ENCODE measurements at regions not wholly inside any gene's neighbourhood (a gene's known extent, or its start where the extent isn't known, plus 50 kb on each side); places are given as distances from the start of the nearest gene placed in this dataset.

DNA sequence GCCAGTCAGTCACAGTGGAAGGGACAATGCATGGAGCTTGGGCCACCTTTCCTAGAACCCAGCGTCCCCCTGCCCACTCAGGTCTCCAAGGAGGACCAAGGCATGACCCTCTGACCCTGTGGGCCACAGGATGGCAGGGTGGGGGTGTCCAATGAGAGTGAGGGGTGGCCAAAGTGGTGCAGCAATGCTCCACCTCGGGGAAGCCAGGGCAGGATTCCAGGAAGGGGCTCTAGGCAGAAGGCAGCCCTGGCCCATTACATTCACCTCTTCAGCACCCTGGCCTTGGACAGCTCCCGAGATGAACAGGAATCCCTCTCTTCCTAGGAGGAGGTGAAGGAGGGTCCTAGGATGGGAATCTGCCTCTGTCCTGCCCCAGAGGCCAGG, 597.5 kb downstream of the BRD1 start:
- TF ChIP-seq ZNF484 (CRISPR knock-in tag; IDR thresholded peaks at IDR 0.05; ENCODE audit: borderline replicate concordance, low read depth) = no peak
- TF ChIP-seq IKZF5 (CRISPR knock-in tag; IDR thresholded peaks at IDR 0.05) = no peak
- no peak for TF ChIP-seq ZNF274 (CRISPR knock-in tag; IDR thresholded peaks at IDR 0.05)
- no peak for TF ChIP-seq ZBTB7A (CRISPR knock-in tag; IDR thresholded peaks at IDR 0.05)
- TF ChIP-seq BCL6 (CRISPR knock-in tag; IDR thresholded peaks at IDR 0.05) = no peak
- no peak for TF ChIP-seq PCBP1 (IDR thresholded peaks at IDR 0.05; ENCODE audit: borderline replicate concordance, low read depth, low read length)
- no peak for TF ChIP-seq ZNF24 (IDR thresholded peaks at IDR 0.05)
- TF ChIP-seq, protein P1, sequence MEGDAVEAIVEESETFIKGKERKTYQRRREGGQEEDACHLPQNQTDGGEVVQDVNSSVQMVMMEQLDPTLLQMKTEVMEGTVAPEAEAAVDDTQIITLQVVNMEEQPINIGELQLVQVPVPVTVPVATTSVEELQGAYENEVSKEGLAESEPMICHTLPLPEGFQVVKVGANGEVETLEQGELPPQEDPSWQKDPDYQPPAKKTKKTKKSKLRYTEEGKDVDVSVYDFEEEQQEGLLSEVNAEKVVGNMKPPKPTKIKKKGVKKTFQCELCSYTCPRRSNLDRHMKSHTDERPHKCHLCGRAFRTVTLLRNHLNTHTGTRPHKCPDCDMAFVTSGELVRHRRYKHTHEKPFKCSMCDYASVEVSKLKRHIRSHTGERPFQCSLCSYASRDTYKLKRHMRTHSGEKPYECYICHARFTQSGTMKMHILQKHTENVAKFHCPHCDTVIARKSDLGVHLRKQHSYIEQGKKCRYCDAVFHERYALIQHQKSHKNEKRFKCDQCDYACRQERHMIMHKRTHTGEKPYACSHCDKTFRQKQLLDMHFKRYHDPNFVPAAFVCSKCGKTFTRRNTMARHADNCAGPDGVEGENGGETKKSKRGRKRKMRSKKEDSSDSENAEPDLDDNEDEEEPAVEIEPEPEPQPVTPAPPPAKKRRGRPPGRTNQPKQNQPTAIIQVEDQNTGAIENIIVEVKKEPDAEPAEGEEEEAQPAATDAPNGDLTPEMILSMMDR (CRISPR knock-in tag; IDR thresholded peaks at IDR 0.05) = no peak
- no peak for TF ChIP-seq SMARCE1 (IDR thresholded peaks at IDR 0.05; ENCODE audit: borderline replicate concordance)
- TF ChIP-seq FOXC1 (CRISPR knock-in tag; IDR thresholded peaks at IDR 0.05; ENCODE audit: borderline replicate concordance) = no peak
- no peak for TF ChIP-seq FOXJ3 (CRISPR knock-in tag; IDR thresholded peaks at IDR 0.05; ENCODE audit: borderline replicate concordance)
- no peak for TF ChIP-seq ZSCAN29 (CRISPR knock-in tag; conservative IDR thresholded peaks at IDR 0.05)
- no peak for TF ChIP-seq ZFP37 (CRISPR knock-in tag; IDR thresholded peaks at IDR 0.05; ENCODE audit: borderline replicate concordance)

Measured in HepG2 (cell line).